Nephron progenitor cell (in vitro differentiated cells): ENCODE measurements at regions not wholly inside any gene's neighbourhood (a gene's known extent, or its start where the extent isn't known, plus 50 kb on each side); places are given as distances from the start of the nearest gene placed in this dataset.

ENCODE experiments used
- DNase-seq: peaks from one replicate; pipeline ENCODE4 v3.0.0; 2021
- H3K27ac Mint-ChIP-seq: 2 replicates; pipeline ENCODE4 v1.8.0; 2021; ENCODE audit warnings: mild to moderate bottlenecking, moderate library complexity, mixed read lengths
- H3K27me3 Mint-ChIP-seq: 2 replicates; pipeline ENCODE4 v1.8.0; 2021; ENCODE audit warnings: mild to moderate bottlenecking, low read depth, mixed read lengths; ENCODE audit not compliant: poor library complexity
- H3K36me3 Mint-ChIP-seq: 2 replicates; pipeline ENCODE4 v1.8.0; 2021; ENCODE audit warnings: low read depth, mixed read lengths
- H3K4me1 Mint-ChIP-seq: 2 replicates; pipeline ENCODE4 v1.8.0; 2021; ENCODE audit warnings: mixed read lengths
- H3K4me3 Mint-ChIP-seq: 2 replicates; pipeline ENCODE4 v1.8.0; 2021; ENCODE audit warnings: mild to moderate bottlenecking, moderate library complexity, mixed read lengths
- H3K9me3 Mint-ChIP-seq: 2 replicates; pipeline ENCODE4 v1.8.0; 2021; ENCODE audit warnings: mild to moderate bottlenecking, moderate library complexity, mixed read lengths
- CTCF ChIP-seq: fragments of 200-600 bp; sonication (generic); IDR thresholded peaks from 2 replicates; pipeline ENCODE4 v1.5.0; 2021; ENCODE audit warnings: antibody characterized with exemption

DNA sequence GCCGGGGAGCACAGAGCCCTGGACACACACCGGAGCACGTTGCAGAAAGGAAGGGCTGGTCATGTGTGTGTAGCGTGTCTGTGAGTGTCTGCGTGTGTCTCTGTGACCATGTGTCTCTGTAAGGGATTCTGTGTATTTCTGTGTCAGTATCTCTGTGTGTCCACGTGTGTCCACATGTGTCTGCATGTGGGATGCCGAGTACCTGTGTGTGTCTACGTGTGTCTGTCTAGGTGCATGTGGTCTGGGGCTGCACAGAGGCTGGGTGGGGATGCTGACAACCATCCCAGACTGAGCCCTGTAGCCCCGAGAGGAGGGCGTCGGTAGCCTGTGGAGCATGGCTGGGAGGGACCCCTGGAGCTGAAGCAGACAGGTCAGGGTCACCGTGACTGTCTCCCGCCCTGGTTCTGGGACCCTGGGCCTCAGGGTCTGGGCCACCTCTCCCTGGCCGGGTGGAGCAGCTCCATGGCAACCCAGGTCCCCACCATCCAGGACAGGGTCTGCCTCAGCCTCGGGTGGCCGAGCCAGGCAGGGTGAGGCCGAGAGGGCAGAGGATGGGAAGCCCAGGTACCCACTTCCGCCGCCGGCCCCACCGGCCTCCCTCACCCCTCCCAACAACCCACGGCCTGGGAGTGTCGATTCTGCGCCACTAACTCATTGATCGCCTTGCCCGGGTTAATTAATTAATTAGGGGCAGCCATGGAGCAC, 122.7 kb downstream of the FAM53A start:
- Mint-ChIP-seq H3K4me3 (no peak overlapping the region), H3K4me1 (peaks cover 23% of the 10 kb centered on the region), H3K27ac (no peak overlapping the region), H3K27me3 (peaks cover 59% of the 10 kb centered on the region), H3K9me3 (no peaks in the 10 kb centered on the region), H3K36me3 (no peaks in the 10 kb centered on the region)
- TF ChIP-seq CTCF: no peak
- DNase-seq: no peak

DNA sequence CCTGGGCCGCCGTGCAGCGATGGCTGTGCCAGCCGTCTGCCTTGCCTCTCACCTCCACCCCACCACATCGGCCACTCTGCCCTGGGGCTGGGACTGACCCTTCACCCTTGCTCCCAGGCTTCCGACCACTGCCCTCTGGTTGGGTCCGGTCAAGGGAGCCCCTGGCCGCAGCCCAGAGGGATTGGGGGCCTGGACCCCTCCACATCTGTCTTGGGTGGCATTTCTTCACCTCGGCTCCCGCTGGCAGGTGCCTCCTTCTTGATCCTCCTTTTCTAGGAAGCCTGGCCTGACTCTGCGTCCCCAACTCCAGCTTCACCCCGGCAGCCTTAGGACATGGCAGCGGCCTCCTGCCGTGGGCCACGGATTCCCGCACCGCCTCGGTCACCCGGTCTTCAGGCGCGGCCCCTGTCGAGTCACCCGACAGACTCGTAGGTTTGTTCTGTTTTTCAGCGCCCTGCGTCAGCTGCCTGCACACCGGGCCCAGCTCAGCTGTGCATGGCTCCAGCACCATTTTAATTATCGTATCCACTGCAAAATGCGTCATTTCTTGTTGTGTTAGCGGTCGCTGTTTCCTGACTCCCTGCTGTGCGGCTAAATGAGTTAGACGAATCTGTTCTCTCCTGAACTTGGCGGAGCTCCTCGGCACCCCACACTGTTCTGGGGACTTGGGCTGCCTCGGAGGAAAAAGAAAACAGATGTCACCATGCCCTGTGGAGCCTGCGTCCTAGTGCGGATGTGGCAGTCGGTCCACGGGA, 124.0 kb downstream of the FAM53A start:
- TF ChIP-seq CTCF: no peak
- Mint-ChIP-seq H3K4me3 (no peak overlapping the region), H3K36me3 (no peaks in the 10 kb centered on the region), H3K27ac (no peak overlapping the region), H3K27me3 (peaks cover 71% of the 10 kb centered on the region), H3K4me1 (peaks cover 16% of the 10 kb centered on the region), H3K9me3 (no peaks in the 10 kb centered on the region)
- no peak for DNase-seq

- H3K4me3 Mint-ChIP-seq: no peak overlapping the region
- no peak for TF ChIP-seq CTCF
- no peaks in the 10 kb centered on the region for H3K9me3 Mint-ChIP-seq
- no peak overlapping the region for H3K27ac Mint-ChIP-seq
- peaks cover 11% of the 10 kb centered on the region for H3K4me1 Mint-ChIP-seq
- peaks cover 82% of the 10 kb centered on the region for H3K27me3 Mint-ChIP-seq
- no peak for DNase-seq
- H3K36me3 Mint-ChIP-seq: no peaks in the 10 kb centered on the region
Observed at GRCh38 chr4:1558205-1558604, 125.9 kb downstream of the FAM53A start.

GRCh38 chr4:1557221-1557597, 126.9 kb downstream of the FAM53A start:
- H3K27me3 Mint-ChIP-seq: peaks cover 86% of the 10 kb centered on the region
- no peak overlapping the region for H3K4me3 Mint-ChIP-seq
- H3K27ac Mint-ChIP-seq: no peak overlapping the region
- DNase-seq: no peak
- TF ChIP-seq CTCF: no peak
- H3K9me3 Mint-ChIP-seq: no peaks in the 10 kb centered on the region
- peaks cover 11% of the 10 kb centered on the region for H3K4me1 Mint-ChIP-seq
- no peaks in the 10 kb centered on the region for H3K36me3 Mint-ChIP-seq

DNA sequence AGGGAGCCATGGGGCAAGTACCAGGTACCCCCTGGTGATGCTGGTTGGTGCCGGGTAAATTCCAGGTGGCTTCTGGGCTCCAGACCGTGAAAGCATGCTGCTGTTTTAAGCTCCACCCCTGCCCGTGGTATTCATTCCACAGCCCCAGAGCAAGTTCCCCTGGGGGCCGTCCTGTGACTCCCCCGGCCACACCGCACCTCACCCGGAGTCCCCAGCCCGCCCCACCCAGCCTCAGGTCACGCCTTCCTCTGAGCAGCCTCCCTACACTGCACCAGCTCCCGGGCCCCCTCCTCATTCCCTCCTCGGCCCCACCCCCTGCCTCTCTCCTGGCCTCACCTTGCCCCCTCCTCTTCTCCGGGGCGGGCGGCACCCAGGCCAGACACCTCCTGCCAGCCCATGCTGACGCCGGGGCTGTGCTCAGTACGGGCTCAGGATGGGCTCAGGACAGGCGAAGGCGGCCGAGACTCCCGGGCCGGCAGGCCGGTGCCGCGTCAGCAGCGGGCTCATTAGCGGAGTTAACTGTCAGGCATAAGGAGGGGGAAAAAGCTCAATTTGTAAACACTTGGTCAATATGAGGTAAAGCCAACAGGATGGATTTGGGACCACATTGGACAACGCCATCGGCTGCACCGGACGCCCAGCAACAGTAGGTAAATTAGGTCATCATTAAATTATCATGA, 127.4 kb downstream of the FAM53A start:
- Mint-ChIP-seq H3K27ac (no peak overlapping the region), H3K4me1 (peaks cover 11% of the 10 kb centered on the region), H3K36me3 (no peaks in the 10 kb centered on the region), H3K9me3 (no peaks in the 10 kb centered on the region), H3K27me3 (peaks cover 84% of the 10 kb centered on the region), H3K4me3 (no peak overlapping the region)
- no peak for TF ChIP-seq CTCF
- DNase-seq: no peak
